ENCODE measurements at regions not wholly inside any gene's neighbourhood (a gene's known extent, or its start where the extent isn't known, plus 50 kb on each side); places are given as distances from the start of the nearest gene placed in this dataset.
"Not testable (repeated sequence)": the region's sequence is repeated elsewhere in the genome, so short reads cannot be mapped to it uniquely, and the experiment has no call there.

DNA sequence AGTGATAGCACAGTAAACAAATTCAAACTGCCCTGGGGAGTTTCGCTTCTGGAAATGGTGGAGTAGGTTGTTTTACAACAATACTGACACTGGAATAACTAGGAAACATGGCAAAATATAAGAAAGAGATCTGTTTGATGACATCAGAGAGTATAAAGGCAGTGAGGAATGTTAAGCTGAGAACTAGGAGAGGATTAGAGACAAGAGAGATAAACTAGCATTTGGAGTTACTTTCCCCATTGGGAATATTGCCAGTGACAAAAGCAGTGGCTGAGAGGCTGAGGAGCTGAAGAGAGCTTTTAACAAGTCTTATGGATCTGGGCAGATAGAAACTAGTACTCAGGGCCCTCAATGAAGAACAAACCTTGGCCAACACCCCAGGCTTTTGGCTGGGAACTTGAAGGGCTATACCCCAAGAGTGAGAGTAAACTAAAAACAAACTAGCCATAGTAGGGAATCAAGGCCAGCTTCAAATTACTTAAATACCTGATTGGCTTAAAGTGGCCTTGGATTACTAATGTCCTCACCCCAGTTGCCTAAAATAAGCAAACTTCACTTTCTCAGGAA is 280.4 kb downstream of the KLF13 start:
- no peak for DNase-seq

GRCh38 chr15:31607656-31608055 is 281.0 kb downstream of the KLF13 start:
- DNase-seq = no peak

- DNase-seq = no peak
These were observed 282.6 kb downstream of the KLF13 start for GRCh38 chr15:31609258-31609681.

DNA sequence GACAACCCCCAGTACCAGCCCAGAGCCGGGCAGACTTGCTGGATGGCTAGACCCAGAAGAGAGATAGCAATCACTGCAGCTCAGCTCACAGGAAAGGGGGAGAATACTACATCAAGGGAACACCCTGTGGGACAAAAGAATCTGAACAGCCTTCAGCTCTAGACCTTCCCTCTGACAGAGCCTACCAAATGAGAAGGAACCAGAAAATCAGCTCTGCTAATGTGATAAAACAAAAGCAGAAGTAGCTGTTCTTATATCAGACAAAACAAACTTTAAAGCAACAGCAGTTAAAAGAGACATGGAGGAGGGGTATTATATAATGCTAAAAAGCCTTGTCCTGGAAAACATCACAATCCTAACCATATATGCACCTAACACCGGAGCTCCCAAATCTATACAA is 283.3 kb downstream of the KLF13 start:
- no peak for DNase-seq

- no peak for DNase-seq
These were observed 289.2 kb downstream of the KLF13 start for GRCh38 chr15:31615643-31616415.

DNA sequence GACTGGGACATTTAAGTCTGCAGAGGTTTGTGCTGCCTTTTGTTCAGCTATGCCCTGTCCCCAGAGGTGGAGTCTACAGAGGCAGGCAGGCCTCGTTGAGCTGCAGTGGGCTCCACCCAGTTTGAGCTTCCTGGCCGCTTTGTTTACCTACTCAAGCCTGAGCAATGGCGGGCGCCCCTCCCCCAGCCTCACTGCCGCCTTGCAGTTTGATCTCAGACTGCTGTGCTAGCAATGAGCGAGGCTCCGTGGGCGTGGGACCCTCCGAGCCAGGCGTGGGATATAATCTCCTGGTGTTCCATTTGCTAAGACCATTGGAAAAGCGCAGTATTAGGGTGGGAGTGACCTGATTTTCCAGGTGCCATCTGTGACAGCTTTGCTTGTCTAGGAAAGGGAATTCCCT is 296.7 kb downstream of the KLF13 start:
- DNase-seq = not testable (repeated sequence)

GRCh38 chr15:31624115-31624514 is 297.5 kb downstream of the KLF13 start:
- DNase-seq = not testable (repeated sequence)

- not testable (repeated sequence) for DNase-seq
These were observed 309.1 kb downstream of the KLF13 start for GRCh38 chr15:31635715-31636114.

- not testable (repeated sequence) for DNase-seq
These were observed 310.3 kb downstream of the KLF13 start for GRCh38 chr15:31636911-31637310.

DNA sequence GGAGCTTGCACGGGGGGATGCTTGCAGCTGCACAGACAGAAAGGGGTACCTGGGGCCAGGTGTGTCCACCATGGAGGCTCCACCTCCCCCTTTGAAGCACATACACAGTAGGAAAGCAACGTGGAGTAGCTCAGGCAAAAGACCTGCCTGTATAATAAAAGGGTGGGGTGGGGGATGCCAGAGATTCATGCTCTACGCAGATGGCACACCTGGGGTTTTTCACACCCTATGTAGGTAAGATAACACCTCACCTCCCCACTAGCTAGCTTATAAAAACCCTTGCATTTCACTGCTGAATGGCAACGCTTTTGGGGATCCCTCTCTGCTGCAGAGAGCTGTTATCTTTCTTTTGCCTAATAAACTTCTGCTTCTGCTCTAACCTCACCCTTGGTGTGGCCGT is 317.3 kb downstream of the KLF13 start:
- DNase-seq = not testable (repeated sequence)

DNA sequence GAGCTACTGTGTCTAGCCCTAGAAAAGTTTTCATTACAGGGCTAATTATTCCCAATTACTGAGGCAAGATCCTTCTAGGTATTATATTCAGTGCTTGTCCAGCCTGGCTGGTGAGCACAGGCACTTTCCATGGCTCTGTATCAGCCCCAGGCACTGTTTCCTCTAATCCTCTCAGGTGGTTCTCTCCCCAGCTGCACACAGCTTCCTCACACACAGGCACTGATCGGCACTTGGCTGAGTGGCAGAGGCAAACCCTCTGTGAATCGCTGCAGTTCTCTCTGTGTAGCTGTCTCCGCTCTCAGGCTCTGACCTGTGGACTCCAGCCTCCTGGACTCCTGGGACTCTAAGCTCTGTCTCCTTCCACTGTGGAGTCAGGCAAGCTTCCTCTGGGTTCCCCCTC is 318.1 kb downstream of the KLF13 start:
- not testable (repeated sequence) for DNase-seq

DNA sequence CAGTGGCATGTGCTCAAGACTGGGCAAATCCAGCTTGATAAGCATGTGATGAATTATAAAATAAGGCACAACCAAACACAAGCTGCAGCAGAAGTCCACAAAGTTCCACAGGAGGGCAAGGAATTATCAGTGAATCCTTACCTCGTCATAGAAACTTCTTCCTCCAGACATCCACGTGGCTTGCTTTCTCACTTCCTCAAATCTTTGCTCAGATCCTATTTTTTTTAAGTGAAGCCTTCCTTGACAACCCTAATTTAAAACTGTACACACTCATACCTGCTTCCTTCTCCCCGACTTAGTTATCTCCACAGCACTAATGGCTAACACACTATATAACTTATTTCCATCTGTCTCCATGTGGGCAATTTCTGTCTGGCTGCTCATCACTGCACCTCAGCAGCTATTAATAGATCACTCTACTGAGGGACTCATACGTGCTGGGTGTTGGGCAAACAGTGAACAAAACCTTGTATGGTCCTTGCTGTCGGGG is 320.7 kb downstream of the KLF13 start:
- DNase-seq = not testable (repeated sequence)

GRCh38 chr15:31649634-31650033 is 323.0 kb downstream of the KLF13 start:
- not testable (repeated sequence) for DNase-seq

GRCh38 chr15:31650055-31650701 is 323.5 kb downstream of the KLF13 start:
- not testable (repeated sequence) for DNase-seq

GRCh38 chr15:31656915-31657314 is 330.3 kb downstream of the KLF13 start:
- not testable (repeated sequence) for DNase-seq

GRCh38 chr15:31660816-31661215 is 334.2 kb downstream of the KLF13 start:
- DNase-seq = no peak

DNA sequence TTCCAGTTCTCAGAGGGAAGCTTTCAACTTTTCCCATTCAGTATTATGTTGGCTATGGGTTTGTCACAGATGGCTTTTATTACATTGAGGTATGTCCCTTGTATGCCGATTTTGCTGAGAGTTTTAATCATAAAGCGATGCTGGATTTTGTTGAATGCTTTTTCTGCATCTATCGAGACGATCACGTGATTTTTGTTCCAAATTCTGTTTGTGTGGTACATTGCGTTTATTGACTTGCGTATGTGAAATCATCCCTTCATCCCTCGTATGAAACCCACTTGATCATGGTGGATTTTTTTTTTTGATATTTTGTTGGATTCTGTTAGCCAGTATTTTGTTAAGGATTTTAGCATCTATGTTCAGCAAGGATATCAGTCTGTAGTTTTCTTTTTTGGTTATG is 339.1 kb downstream of the KLF13 start:
- not testable (repeated sequence) for DNase-seq

DNA sequence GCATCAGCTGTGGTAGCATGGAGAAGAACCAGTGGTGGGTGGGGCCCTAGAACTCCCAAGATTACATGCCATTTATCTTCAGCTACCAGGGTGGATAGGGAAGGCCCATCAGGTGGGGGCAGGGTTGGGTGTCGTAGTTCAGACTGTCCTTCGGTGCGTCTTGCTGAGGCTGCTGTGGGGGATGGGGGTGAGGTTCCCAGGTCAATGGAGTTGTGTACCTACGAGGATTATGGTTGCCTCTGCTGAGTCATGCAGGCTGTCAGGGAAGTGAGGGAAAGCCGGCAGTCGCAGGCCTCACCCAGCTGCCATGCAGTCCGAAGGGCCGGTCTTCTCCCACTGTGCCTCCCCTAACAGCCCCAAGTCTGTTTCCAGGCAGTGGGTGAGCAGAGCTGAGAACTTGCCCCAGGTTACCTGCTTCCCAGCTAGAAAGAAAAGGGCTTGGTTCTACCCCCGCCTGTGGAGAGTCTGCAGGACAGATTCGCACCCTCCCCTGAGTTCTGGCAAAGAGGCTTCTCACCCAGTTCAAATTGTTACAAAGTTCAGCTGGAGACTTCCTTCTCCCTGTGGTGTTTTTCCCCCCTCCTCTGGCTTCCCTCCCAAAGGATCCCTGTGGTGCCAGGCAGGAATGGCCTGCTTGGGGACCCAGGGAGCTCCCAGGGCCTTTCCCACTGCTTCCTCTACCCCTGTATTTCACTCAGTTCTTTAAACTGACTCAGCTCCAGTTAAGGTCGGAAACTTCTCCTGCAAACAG is 342.7 kb downstream of the KLF13 start:
- DNase-seq = not testable (repeated sequence)

GRCh38 chr15:31673263-31673662 is 346.6 kb downstream of the KLF13 start:
- not testable (repeated sequence) for DNase-seq

- not testable (repeated sequence) for DNase-seq
These were observed 348.6 kb upstream of the CHRNA7 start for GRCh38 chr15:31681529-31682259.

GRCh38 chr15:31687088-31687487 is 343.2 kb upstream of the CHRNA7 start:
- not testable (repeated sequence) for DNase-seq

DNA sequence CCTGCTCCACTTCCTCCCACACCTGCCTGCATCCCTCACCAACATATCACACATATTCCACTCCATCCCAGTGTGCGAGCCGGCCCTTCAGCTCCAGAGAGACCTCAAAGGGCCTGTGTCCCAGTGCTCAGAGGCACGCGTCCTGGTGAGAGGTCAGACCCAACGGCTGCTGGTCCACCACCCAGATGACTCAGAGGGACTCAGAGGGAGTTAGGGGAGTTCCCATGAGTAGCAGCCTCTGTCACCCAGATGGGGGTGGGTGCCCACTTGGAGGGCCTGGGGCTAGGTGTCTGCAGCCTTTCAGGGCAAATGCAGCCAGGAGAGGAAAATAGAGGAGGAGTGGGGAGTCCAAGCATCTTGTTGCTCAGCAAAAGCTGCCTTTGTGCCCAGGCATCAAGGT is 333.8 kb upstream of the CHRNA7 start:
- not testable (repeated sequence) for DNase-seq

Data from cortex of kidney (tissue), 1 donor.